ENCODE measurements at regions not wholly inside any gene's neighbourhood (a gene's known extent, or its start where the extent isn't known, plus 50 kb on each side); places are given as distances from the start of the nearest gene placed in this dataset.

GRCh38 chr15:93645594-93645993, 556.6 kb upstream of the RGMA start:
- TF ChIP-seq, protein P1, sequence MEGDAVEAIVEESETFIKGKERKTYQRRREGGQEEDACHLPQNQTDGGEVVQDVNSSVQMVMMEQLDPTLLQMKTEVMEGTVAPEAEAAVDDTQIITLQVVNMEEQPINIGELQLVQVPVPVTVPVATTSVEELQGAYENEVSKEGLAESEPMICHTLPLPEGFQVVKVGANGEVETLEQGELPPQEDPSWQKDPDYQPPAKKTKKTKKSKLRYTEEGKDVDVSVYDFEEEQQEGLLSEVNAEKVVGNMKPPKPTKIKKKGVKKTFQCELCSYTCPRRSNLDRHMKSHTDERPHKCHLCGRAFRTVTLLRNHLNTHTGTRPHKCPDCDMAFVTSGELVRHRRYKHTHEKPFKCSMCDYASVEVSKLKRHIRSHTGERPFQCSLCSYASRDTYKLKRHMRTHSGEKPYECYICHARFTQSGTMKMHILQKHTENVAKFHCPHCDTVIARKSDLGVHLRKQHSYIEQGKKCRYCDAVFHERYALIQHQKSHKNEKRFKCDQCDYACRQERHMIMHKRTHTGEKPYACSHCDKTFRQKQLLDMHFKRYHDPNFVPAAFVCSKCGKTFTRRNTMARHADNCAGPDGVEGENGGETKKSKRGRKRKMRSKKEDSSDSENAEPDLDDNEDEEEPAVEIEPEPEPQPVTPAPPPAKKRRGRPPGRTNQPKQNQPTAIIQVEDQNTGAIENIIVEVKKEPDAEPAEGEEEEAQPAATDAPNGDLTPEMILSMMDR (IDR thresholded peaks at IDR 0.05 in 4 of 5, conservative IDR thresholded peaks at IDR 0.05 in 1 of 5) = no peak
- TF ChIP-seq POLR2A (IDR thresholded peaks at IDR 0.05) = no peak

Measured in gastrocnemius medialis (tissue), 4 donors.